ENCODE measurements at regions not wholly inside any gene's neighbourhood (a gene's known extent, or its start where the extent isn't known, plus 50 kb on each side); places are given as distances from the start of the nearest gene placed in this dataset.

DNA sequence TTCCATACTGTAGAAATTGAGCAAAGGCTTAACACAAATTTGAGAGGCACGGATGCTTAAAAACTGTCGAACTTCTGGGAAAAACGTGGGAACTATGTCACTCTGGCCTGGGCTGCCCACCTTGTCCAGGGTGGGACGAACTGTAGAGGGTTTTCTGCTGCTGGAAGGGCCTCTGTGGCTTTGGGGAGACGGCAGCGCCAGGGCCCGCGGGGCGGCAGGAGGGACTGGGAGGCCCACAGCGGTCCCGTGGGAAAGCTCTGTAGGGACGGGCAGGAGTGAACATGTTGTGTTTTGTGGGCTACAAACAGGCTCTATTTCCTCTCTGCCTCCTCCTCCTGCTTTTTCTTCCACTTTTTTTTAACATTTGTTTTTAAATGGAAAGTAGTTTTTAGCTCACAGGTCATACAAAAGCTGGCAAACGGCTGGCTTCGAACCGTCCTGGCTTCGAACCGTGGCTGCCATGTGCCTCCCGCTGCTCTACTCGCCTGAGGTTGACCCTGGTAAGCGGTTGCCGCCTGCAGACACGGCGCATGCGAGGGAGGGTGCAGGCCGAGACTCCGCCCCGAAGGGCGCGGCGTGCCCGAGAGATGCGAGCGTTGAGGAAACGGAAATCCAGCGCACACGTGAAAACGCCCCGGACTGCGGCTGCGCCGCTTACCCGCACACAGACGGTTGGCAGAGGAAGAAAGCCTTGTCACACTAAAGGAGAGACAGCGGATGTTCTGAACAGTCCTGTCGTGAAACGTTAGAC, 382.3 kb upstream of the ZFP42 start:
- Mint-ChIP-seq H3K9me3 (no peaks in the 10 kb centered on the region), H3K4me3 (no peak overlapping the region), H3K36me3 (ENCODE audit: low read depth) (no peaks in the 10 kb centered on the region), H3K4me1 (no peaks in the 10 kb centered on the region), H3K27me3 (no peaks in the 10 kb centered on the region), H3K27ac (no peak overlapping the region)
- ATAC-seq (ENCODE audit: low read depth) (no peak), DNase-seq (no peak)
- ChIA-PET POLR2A (no interaction called here), CTCF (no interaction called here)
- intact Hi-C loops (cut with micrococcal nuclease), result no loop called here
- TF ChIP-seq, protein P1, sequence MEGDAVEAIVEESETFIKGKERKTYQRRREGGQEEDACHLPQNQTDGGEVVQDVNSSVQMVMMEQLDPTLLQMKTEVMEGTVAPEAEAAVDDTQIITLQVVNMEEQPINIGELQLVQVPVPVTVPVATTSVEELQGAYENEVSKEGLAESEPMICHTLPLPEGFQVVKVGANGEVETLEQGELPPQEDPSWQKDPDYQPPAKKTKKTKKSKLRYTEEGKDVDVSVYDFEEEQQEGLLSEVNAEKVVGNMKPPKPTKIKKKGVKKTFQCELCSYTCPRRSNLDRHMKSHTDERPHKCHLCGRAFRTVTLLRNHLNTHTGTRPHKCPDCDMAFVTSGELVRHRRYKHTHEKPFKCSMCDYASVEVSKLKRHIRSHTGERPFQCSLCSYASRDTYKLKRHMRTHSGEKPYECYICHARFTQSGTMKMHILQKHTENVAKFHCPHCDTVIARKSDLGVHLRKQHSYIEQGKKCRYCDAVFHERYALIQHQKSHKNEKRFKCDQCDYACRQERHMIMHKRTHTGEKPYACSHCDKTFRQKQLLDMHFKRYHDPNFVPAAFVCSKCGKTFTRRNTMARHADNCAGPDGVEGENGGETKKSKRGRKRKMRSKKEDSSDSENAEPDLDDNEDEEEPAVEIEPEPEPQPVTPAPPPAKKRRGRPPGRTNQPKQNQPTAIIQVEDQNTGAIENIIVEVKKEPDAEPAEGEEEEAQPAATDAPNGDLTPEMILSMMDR (IDR thresholded peaks at IDR 0.05), result no peak

DNA sequence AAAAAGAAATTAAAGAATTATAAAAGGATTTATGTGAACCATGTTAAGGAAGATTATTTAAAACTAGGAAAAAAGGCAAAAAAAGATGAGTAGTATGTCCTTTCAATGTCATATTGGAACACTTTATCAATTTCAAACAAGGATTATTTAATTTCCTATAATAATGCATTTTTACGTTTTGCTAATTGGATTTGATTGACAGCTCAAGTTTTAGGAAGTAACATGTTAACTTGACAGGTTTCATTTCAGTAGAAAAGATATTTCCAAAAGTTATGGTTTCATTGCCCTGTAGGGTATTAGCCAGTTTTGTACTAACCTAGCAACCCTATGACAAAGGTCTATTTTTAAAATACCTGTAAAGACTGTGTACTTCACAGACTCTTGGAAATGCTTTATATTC, 379.6 kb upstream of the ZFP42 start:
- no peaks in the 10 kb centered on the region for H3K36me3 Mint-ChIP-seq (ENCODE audit: low read depth)
- H3K4me1 Mint-ChIP-seq, result no peaks in the 10 kb centered on the region
- H3K9me3 Mint-ChIP-seq, result peaks cover 2% of the 10 kb centered on the region
- ChIA-PET POLR2A (no interaction called here), CTCF (no interaction called here)
- no peaks in the 10 kb centered on the region for H3K27me3 Mint-ChIP-seq
- ATAC-seq (ENCODE audit: low read depth), result no peak
- DNase-seq, result no peak
- H3K4me3 Mint-ChIP-seq, result no peak overlapping the region
- intact Hi-C loops (cut with micrococcal nuclease), result no loop called here
- H3K27ac Mint-ChIP-seq, result no peak overlapping the region
- TF ChIP-seq, protein P1 (IDR thresholded peaks at IDR 0.05), result no peak

DNA sequence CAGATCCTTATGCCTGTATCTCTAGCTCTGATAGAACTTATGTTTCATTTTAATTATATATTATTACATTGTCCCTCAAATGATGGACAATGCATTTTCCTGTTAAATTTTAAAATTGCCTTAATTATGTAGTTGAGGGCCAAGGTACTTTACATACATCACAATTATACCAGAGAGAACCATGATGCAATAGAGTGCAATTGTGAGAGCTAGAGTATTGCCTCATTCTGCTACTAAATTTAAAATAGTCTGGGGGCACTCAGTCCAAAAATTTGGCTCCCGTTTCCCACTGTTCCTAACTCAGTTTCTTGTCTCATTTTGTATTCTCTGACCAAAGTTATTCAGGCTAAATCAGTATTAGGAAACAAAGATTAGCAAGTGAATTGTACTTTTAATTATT, 378.5 kb upstream of the ZFP42 start:
- Mint-ChIP-seq H3K9me3 (peaks cover 2% of the 10 kb centered on the region), H3K27me3 (no peaks in the 10 kb centered on the region), H3K36me3 (ENCODE audit: low read depth) (no peaks in the 10 kb centered on the region), H3K4me1 (no peaks in the 10 kb centered on the region), H3K27ac (no peak overlapping the region), H3K4me3 (no peak overlapping the region)
- ATAC-seq (ENCODE audit: low read depth), result no peak
- TF ChIP-seq, protein P1 (IDR thresholded peaks at IDR 0.05), result no peak
- ChIA-PET CTCF (interaction anchor here (1.4 kb wide), 1 partner anchor 10 kb away, joined by 4 read pairs; no protein-coding TSS in a partner anchor), POLR2A (no interaction called here)
- intact Hi-C loops (cut with micrococcal nuclease), result no loop called here
- no peak for DNase-seq

DNA sequence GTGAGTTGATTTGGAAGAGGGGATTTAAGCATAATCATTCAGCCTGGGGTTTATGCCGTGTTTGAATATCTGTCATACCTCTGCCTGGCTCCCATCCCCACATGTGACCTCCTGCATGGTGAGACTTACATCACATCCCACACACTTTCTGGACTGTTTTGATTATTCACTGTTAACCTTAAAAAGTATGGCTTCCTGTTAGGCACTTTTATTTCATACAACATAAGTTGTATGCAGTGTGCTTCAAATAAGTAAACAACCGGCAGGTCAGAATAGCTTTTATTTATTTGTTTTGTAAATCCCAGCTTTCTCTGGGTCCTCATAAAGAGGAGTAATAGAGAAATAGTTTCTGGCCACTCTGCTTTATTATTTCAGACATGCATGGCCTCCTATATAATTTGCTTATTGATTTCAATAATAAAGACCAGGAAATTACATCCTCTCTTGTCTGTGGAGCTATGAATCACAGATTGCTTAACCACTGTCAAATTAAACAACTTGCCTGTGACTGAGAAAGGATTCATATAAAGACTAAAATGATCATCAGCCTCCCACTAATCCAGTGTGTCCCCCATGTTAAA, 376.8 kb upstream of the ZFP42 start:
- Mint-ChIP-seq H3K27me3 (no peaks in the 10 kb centered on the region), H3K27ac (no peak overlapping the region), H3K36me3 (ENCODE audit: low read depth) (no peaks in the 10 kb centered on the region), H3K4me3 (no peak overlapping the region), H3K4me1 (no peaks in the 10 kb centered on the region), H3K9me3 (peaks cover 6% of the 10 kb centered on the region)
- CTCF ChIA-PET, result interaction anchor here (1.4 to 1.9 kb wide), 2 partner anchors 11 to 12 kb away, joined by 4 to 6 read pairs; no protein-coding TSS in a partner anchor
- DNase-seq (no peak), ATAC-seq (ENCODE audit: low read depth) (no peak)
- POLR2A ChIA-PET, result no interaction called here
- TF ChIP-seq, protein P1 (IDR thresholded peaks at IDR 0.05), result no peak
- intact Hi-C loops (cut with micrococcal nuclease), result no loop called here

DNA sequence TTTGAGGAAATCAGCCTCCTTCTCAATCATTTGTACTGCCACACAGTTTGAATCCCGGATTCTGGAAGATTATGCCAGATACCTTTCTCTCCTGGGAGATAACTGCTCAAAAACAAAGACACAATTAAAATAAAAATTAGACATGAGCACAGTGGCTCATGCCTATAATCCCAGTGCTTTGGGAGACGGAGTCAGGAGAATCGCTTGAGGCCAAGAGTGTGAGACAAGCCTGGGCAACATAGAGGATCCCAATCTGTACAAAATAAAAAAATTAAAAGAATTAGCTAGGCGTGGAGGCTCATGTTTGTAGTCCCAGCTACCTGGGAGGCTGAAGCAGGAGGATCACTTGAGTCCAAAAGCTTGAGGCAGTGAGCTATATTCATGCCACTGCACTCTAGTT, 376.3 kb upstream of the ZFP42 start:
- no peak overlapping the region for H3K4me3 Mint-ChIP-seq
- H3K4me1 Mint-ChIP-seq, result no peaks in the 10 kb centered on the region
- POLR2A ChIA-PET, result no interaction called here
- CTCF ChIA-PET, result interaction anchor here (1.9 kb wide), 1 partner anchor 13 kb away, joined by 6 read pairs; no protein-coding TSS in a partner anchor
- peaks cover 6% of the 10 kb centered on the region for H3K9me3 Mint-ChIP-seq
- intact Hi-C loops (cut with micrococcal nuclease), result no loop called here
- TF ChIP-seq, protein P1 (IDR thresholded peaks at IDR 0.05), result no peak
- H3K27me3 Mint-ChIP-seq, result no peaks in the 10 kb centered on the region
- H3K27ac Mint-ChIP-seq, result no peak overlapping the region
- no peak for DNase-seq
- no peak for ATAC-seq (ENCODE audit: low read depth)
- H3K36me3 Mint-ChIP-seq (ENCODE audit: low read depth), result no peaks in the 10 kb centered on the region
